OCI-LY7 (cell line): ENCODE measurements at regions not wholly inside any gene's neighbourhood (a gene's known extent, or its start where the extent isn't known, plus 50 kb on each side); places are given as distances from the start of the nearest gene placed in this dataset.

Experiments
- BruUV-seq: library from RNA; stranded (reverse); fragments of 400-500 nt; replicated peaks from 2 replicates; lab custom pipeline; 2021; lab: Mats Ljungman, UMichigan
- CTCF ChIA-PET: fragments of 300-600 bp; sonication (Branson Sonifier 250); formaldehyde crosslinking; loops from one replicate; lab custom pipeline; 2022; ENCODE audit warnings: antibody characterized with exemption; ENCODE audit not compliant: unreplicated experiment; lab: Charles Lee
- POLR2A ChIA-PET: fragments of 300-600 bp; sonication (Branson Sonifier 250); formaldehyde crosslinking; loops from one replicate; lab custom pipeline; 2022; ENCODE audit warnings: antibody characterized with exemption; lab: Charles Lee
- DNase-seq: peaks from one replicate; pipeline ENCODE4 v3.0.0-alpha.2; 2015; ENCODE audit warnings: low spot score
- H2AFZ ChIP-seq: fragments of 200-600 bp; sonication (generic), shearing (Covaris generic); 2 replicates; pipeline ENCODE4 v1.6.1; 2014; ENCODE audit warnings: mild to moderate bottlenecking, antibody characterized with exemption, low read length, moderate library complexity
- H3K27ac ChIP-seq: fragments of 200-600 bp; sonication (generic); 2 replicates; pipeline ENCODE4 v1.5.1; 2014; ENCODE audit warnings: mixed run types, low read depth, mild to moderate bottlenecking, moderate library complexity, low read length, inconsistent platforms; ENCODE audit not compliant: poor library complexity, severe bottlenecking
- H3K36me3 ChIP-seq: fragments of 200-600 bp; sonication (generic); 2 replicates; pipeline ENCODE4 v1.6.1; 2014; ENCODE audit warnings: mild to moderate bottlenecking, antibody characterized with exemption, low read length, moderate library complexity, mixed read lengths; ENCODE audit not compliant: insufficient read depth
- H3K4me1 ChIP-seq: fragments of 200-600 bp; sonication (generic); 2 replicates; pipeline ENCODE4 v1.5.1; 2014; ENCODE audit warnings: mild to moderate bottlenecking, low read length; ENCODE audit not compliant: insufficient read depth, poor library complexity, severe bottlenecking
- H3K4me2 ChIP-seq: fragments of 200-600 bp; sonication (generic); 2 replicates; pipeline ENCODE4 v1.6.1; 2014; ENCODE audit warnings: mild to moderate bottlenecking, low read length
- H3K4me3 ChIP-seq: fragments of 200-600 bp; sonication (generic); 2 replicates; pipeline ENCODE4 v1.5.1; 2014; ENCODE audit warnings: mild to moderate bottlenecking, low read depth, low read length; ENCODE audit not compliant: poor library complexity, severe bottlenecking
- H3K79me2 ChIP-seq: fragments of 200-600 bp; sonication (generic); 2 replicates; pipeline ENCODE4 v1.6.1; 2016; ENCODE audit warnings: low read depth, mild to moderate bottlenecking, low read length, moderate library complexity, mixed read lengths; ENCODE audit not compliant: insufficient read depth
- H3K9me2 ChIP-seq: fragments of 200-600 bp; sonication (generic); 2 replicates; pipeline ENCODE4 v1.6.1; 2016; ENCODE audit warnings: mild to moderate bottlenecking, low read length, mixed read lengths; ENCODE audit not compliant: insufficient read depth
- H3K9me3 ChIP-seq: fragments of 200-600 bp; sonication (generic); 2 replicates; pipeline ENCODE4 v1.6.1; 2014; ENCODE audit warnings: mild to moderate bottlenecking, mixed run types, low read length, mixed read lengths
- H4K20me1 ChIP-seq: fragments of 200-600 bp; sonication (generic); 2 replicates; pipeline ENCODE4 v1.6.1; 2014; ENCODE audit warnings: mild to moderate bottlenecking, antibody characterized with exemption, low read length, moderate library complexity, mixed read lengths; ENCODE audit not compliant: insufficient read depth
- CTCF ChIP-seq: fragments of 200-600 bp; sonication (generic); conservative IDR thresholded peaks from 2 replicates; pipeline ENCODE4 v1.5.1; 2014; ENCODE audit warnings: mild to moderate bottlenecking, antibody characterized with exemption, low read length, moderate library complexity, mixed read lengths
- EZH2phosphoT487 ChIP-seq: fragments of 200-600 bp; sonication (generic); IDR thresholded peaks from 2 replicates; pipeline ENCODE4 v1.6.1; 2018; ENCODE audit warnings: low read depth, borderline replicate concordance, mild to moderate bottlenecking, mixed run types, antibody characterized with exemption, low read length, moderate library complexity, mixed read lengths
- intact Hi-C: fragments of 100-400 bp; cut with micrococcal nuclease; formaldehyde crosslinking; loops from one replicate; pipeline ENCODE4 v1.10.0; 2022; ENCODE audit not compliant: unreplicated experiment

GRCh38 chr3:145750657-145751056 is 410.3 kb downstream of the PLOD2 start:
- ChIA-PET POLR2A (interaction anchor here (0.6 kb wide), 1 partner anchor 58 kb away, joined by 3 read pairs; no protein-coding TSS in a partner anchor), CTCF (no interaction called here)
- no TSS peak for BruUV-seq
- intact Hi-C loops: no loop called here
- H3K4me1 ChIP-seq: no peaks in the 10 kb centered on the region
- no peaks in the 10 kb centered on the region for H3K9me2 ChIP-seq
- no peak overlapping the region for H3K27ac ChIP-seq
- H3K4me2 ChIP-seq: no peak overlapping the region
- no peak overlapping the region for H3K4me3 ChIP-seq
- TF ChIP-seq EZH2phosphoT487: no peak
- no peak for TF ChIP-seq CTCF
- H3K79me2 ChIP-seq: no peaks in the 10 kb centered on the region
- no peak overlapping the region for H2AFZ ChIP-seq
- H3K36me3 ChIP-seq: no peaks in the 10 kb centered on the region
- H4K20me1 ChIP-seq: no peaks in the 10 kb centered on the region
- DNase-seq: no peak
- H3K9me3 ChIP-seq: no peaks in the 10 kb centered on the region

GRCh38 chr3:145752576-145752975 is 408.4 kb downstream of the PLOD2 start:
- no peak for DNase-seq
- no peak overlapping the region for H2AFZ ChIP-seq
- no peak overlapping the region for H3K27ac ChIP-seq
- no peaks in the 10 kb centered on the region for H3K4me1 ChIP-seq
- H3K9me2 ChIP-seq: no peaks in the 10 kb centered on the region
- H4K20me1 ChIP-seq: no peaks in the 10 kb centered on the region
- intact Hi-C loops: no loop called here
- no peaks in the 10 kb centered on the region for H3K9me3 ChIP-seq
- no peak for TF ChIP-seq EZH2phosphoT487
- TF ChIP-seq CTCF: no peak
- ChIA-PET CTCF (no interaction called here), POLR2A (interaction anchor here (1.7 kb wide), 1 partner anchor 13 kb away, joined by 4 read pairs; no protein-coding TSS in a partner anchor)
- H3K36me3 ChIP-seq: no peaks in the 10 kb centered on the region
- H3K4me3 ChIP-seq: no peak overlapping the region
- H3K4me2 ChIP-seq: no peak overlapping the region
- no peaks in the 10 kb centered on the region for H3K79me2 ChIP-seq
- no TSS peak for BruUV-seq

GRCh38 chr3:145754605-145755289 is 406.2 kb downstream of the PLOD2 start:
- POLR2A ChIA-PET: no interaction called here
- CTCF ChIA-PET: no interaction called here

More at GRCh38 chr3:145754605-145755289, 406.2 kb downstream of the PLOD2 start:
- H3K36me3 ChIP-seq: no peaks in the 10 kb centered on the region
- no peak overlapping the region for H3K27ac ChIP-seq
- no peaks in the 10 kb centered on the region for H3K9me2 ChIP-seq
- H3K9me3 ChIP-seq: no peaks in the 10 kb centered on the region
- BruUV-seq: no TSS peak
- H3K4me2 ChIP-seq: no peak overlapping the region
- H3K4me1 ChIP-seq: no peaks in the 10 kb centered on the region
- TF ChIP-seq EZH2phosphoT487: no peak
- no peak for TF ChIP-seq CTCF
- DNase-seq: no peak
- no peaks in the 10 kb centered on the region for H4K20me1 ChIP-seq
- no peak overlapping the region for H2AFZ ChIP-seq
- intact Hi-C loops: no loop called here
- no peaks in the 10 kb centered on the region for H3K79me2 ChIP-seq
- no peak overlapping the region for H3K4me3 ChIP-seq
